NB4 (cell line): ENCODE measurements at regions not wholly inside any gene's neighbourhood (a gene's known extent, or its start where the extent isn't known, plus 50 kb on each side); places are given as distances from the start of the nearest gene placed in this dataset.

Source experiments
- MYC ChIP-seq: IDR thresholded peaks from 2 replicates; pipeline ENCODE4 v1.6.1; 2011; ENCODE audit warnings: low read depth, low read length
- POLR2A ChIP-seq: IDR thresholded peaks from 2 replicates; pipeline ENCODE4 v1.6.1; 2011; ENCODE audit warnings: mild to moderate bottlenecking; ENCODE audit not compliant: insufficient read length; ENCODE audit errors: extremely low read depth
- TF ChIP-seq, protein P1 (sequence below): IDR thresholded peaks from one replicate; pipeline ENCODE4 v1.5.1; 2012; ENCODE audit warnings: low read depth, low read length
- TF ChIP-seq, protein P2 (sequence below): IDR thresholded peaks from 2 replicates; pipeline ENCODE4 v1.6.1; 2011; ENCODE audit warnings: low read depth, low read length

DNA sequence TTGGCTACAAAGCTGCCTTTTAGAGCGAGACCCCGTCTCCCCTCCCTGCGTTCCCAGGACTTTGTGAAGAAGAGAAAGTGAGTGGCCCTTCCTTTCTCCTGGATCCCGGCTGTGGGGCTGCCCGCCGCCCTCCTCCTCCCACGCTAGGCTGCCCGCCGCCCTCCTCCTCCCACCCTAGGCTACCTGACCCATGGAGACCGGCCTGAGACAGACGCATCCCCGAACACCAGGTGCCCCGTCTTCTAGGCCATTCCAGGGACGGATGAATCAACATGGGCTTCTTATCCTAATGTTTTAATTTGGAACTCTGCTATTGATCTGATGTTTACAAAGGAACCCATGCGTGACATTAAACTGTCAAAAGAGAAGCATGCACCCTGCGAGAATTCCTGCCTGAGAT, 117.3 kb upstream of the LPCAT1 start:
- TF ChIP-seq, protein P1, sequence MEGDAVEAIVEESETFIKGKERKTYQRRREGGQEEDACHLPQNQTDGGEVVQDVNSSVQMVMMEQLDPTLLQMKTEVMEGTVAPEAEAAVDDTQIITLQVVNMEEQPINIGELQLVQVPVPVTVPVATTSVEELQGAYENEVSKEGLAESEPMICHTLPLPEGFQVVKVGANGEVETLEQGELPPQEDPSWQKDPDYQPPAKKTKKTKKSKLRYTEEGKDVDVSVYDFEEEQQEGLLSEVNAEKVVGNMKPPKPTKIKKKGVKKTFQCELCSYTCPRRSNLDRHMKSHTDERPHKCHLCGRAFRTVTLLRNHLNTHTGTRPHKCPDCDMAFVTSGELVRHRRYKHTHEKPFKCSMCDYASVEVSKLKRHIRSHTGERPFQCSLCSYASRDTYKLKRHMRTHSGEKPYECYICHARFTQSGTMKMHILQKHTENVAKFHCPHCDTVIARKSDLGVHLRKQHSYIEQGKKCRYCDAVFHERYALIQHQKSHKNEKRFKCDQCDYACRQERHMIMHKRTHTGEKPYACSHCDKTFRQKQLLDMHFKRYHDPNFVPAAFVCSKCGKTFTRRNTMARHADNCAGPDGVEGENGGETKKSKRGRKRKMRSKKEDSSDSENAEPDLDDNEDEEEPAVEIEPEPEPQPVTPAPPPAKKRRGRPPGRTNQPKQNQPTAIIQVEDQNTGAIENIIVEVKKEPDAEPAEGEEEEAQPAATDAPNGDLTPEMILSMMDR = no peak
- TF ChIP-seq, protein P2, sequence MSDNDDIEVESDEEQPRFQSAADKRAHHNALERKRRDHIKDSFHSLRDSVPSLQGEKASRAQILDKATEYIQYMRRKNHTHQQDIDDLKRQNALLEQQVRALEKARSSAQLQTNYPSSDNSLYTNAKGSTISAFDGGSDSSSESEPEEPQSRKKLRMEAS = no peak
- TF ChIP-seq POLR2A (no peak), MYC (no peak)
